B cell (primary cell): ENCODE measurements at regions not wholly inside any gene's neighbourhood (a gene's known extent, or its start where the extent isn't known, plus 50 kb on each side); places are given as distances from the start of the nearest gene placed in this dataset.

ENCODE experiments used
- CTCF ChIP-seq: fragments of 200-600 bp; IDR thresholded peaks from one replicate; pipeline ENCODE4 v1.8.0; 2022; ENCODE audit warnings: antibody characterized with exemption, mild to moderate bottlenecking
- EZH2 ChIP-seq: IDR thresholded peaks from 2 replicates; pipeline ENCODE4 v1.6.1; 2012; ENCODE audit warnings: borderline replicate concordance, low read depth, mild to moderate bottlenecking, moderate library complexity, low read length; ENCODE audit not compliant: insufficient read depth, poor library complexity, severe bottlenecking

GRCh38 chr13:44133626-44134025, 240.0 kb upstream of the SERP2 start:
- TF ChIP-seq CTCF = no peak
- TF ChIP-seq EZH2 = no peak
